GM18909 (cell line): ENCODE measurements at regions not wholly inside any gene's neighbourhood (a gene's known extent, or its start where the extent isn't known, plus 50 kb on each side); places are given as distances from the start of the nearest gene placed in this dataset.

Source experiments
- ATAC-seq: cut with Tn5 transposase; IDR thresholded peaks from one replicate; pipeline ENCODE4 v1.9.1; 2021; ENCODE audit warnings: mild to moderate bottlenecking; ENCODE audit not compliant: unreplicated experiment, poor library complexity

DNA sequence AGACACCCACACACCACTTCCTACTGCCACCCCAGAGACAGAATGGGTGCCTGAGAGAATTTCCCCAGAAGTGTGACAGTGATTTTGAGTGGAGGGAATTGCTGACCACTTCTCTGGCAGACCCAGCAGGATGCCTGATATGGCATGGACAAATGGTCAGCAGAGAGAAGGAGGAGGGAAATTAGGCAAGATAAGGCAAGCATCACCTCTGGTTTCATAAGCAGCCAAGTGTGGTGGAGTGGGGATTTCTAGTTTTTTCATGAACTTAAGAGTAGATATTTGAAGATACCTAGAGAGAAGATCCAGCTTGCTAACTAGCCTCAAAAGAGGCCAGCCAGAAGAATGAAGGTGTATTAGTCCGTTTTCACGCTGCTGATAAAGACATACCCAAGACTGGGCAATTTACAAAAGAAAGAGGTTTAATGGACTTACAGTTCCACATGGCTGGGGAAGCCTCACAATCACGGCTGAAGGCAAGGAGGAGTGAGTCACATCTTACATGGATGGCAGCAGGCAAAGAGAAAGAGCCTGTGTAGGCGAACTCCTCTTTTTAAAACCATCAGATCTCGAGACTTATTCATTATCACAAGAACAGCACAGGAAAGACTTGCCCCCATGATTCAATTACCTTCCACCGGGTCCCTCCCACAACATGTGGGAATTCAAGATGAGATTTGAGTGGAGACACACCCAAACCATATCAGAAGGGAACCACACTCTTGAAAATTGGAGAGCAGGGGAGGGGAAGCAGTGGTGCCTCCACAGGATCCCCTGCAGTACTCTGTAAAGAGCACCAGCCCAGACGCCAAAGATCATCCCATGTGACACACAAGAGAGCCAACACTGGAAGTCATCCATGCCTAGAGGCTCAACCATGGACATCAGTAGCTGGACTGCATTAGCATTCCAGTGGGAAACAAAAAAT lies 64.2 kb downstream of the RBM43 start:
- ATAC-seq = no peak

DNA sequence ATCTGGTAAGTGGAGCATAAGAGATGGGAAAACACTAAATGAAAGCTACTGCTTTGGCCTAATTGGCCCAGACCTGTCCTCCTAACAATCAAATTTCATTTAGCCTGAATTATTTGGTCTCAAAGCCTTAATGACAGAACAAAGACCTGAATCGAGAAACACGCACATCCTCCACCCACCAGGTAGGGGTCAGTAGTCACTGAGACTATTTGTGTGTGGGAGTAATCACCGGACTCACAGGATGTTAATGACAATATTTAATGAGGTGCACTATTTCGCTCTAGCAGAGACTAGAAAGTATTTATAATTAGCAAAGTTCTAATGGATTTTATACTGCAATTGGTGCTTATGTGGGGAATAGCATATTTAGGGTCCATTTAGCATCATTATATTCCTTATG lies 68.1 kb downstream of the RBM43 start:
- no peak for ATAC-seq

DNA sequence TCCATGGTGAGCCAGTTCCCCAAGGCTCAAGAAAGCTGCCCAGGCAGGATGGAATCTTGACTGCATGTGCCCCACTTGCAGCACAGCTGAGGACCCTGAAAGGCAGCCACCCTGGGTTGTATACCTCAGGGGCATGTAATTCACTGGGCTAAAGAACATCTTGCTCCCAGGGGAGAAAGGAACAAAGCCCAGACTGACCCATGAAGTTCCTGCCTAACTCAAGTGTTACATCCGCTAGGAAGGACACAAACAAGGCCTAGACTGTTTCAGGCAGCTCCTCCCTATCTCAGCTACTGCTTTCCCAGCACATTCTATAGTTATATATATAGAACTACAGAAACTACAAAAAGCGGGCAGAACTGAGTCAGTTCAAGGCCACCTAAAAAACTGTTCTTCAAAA lies 69.0 kb downstream of the RBM43 start:
- ATAC-seq = no peak

DNA sequence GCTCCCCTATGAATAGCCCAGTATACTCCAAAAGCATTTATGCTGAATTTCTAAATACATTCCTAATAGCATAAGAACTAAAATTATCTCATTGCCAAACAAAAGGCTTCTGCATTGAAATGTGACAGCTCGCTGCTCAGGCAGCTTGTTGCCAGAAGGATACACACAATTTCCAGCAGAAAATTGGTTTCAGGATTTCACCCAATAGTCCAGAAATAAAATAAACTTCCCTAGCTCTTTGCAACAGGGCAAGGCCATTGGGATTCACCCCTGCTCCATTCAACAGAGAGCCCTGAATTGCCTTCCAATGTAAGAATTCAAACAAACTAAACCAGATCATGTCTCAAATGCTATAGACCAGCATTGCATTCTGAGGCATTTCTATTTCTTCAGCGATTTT lies 70.7 kb downstream of the RBM43 start:
- ATAC-seq = no peak

DNA sequence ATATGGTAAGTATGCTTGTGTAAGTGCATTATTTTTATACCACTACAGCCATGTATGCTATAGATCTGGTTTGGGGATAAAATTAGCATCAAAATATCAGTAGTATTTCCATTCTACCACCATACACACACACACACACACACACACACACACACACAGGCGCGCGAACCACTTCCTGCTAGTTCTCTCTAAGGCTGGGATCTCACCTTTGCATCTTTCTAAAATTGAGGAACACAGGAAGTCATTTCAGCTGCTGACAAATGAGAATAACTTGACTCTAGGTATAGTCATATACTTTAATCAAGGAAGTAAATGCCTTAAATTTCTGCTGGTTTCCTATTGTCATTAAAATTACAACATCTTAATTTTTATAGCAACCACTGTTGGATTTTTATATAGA lies 72.5 kb downstream of the RBM43 start:
- ATAC-seq = no peak

DNA sequence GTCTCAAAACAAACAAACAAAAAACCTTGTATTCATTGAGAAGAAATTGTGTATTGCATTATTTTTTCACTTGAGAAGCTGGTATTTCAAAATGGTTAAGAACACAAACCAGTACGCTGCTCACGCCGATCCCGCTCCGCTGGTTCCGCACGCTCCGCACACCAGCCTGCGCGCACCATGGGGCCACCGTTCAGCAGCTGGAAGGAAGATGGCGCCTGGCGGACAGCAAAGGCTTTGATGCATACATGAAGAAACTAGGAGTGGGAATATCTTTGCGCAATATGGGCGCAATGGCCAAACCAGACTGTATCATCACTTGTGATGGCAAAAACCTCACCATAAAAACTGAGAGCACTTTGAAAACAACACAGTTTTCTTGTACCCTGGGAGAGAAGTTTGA lies 75.7 kb downstream of the RBM43 start:
- ATAC-seq = no peak

DNA sequence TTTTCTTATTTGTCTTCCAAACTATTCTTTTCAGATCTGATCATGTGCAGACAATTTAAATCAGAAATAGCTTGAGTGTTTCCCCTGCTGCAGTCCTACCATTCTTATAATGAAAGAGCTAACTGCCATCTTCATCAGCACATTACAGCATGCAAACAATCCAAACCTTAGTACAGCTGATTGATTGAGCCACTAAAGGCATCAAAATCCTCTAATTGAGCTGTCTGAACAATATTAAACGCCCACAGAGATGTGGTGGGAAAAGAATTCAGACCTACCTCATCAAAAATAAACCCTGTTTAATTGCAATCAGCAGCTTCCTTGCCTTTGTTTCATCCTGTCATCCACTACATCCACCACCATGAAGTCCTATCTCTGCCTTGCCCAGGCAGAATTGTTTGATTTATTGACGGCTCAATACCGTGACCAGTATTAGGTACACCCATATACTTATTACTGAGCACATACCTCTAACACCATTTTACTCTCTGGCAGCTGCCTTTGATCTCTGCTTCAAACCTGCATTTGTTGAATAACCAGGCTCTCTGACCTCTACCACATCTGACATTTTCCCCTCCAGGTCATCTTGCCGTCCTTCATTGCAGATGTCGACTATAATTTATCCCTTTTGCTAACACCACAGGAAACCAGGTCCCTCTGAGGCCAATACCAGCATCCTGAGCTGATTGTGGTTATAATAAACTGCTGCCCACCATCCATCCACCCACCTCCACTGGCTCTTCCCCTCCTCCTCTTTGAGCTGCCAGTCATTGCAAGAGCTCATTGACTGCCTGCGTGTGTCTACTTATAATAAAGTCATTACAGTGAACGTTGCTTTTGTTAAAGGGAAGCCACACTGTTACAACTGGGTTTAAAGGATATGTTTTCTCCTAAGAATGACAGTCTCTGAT lies 78.5 kb downstream of the RBM43 start:
- ATAC-seq = no peak

DNA sequence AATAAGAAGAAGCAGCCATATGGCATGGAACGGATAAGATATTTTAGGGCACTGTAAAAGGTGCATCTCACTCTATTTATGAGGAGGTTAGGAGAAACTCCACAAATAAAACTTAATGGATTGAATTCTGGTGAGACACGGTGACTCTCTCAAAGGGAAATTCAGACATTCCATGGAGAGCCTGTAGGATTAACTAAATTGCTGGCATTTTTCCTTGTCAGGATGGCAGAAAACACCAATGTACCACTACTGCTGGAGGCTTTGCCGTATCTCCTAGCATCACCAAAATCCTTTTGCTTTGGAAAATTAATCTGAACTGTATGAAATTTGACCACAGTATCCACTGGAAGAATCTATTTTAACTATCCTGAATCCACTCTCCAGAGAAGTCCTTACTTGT lies 79.3 kb downstream of the RBM43 start:
- no peak for ATAC-seq

DNA sequence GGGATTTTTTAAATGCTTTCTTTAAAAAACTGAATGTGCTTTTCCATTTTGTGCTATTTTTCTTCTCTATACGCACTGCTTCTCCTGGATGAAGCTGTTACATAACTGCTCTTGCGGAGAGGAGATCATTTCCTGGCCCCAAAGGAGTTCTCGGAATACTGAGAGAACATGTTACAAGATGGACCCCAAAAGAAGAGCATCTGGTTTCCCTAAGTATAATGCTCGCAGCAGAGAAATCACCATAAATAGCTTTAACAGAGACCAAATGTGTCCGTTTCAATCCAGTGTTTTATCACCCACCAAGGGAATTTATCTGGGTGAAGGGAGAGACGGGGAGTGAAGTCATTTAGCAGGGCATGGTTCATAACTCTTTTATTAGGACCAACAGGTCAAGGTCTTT lies 80.1 kb downstream of the RBM43 start:
- no peak for ATAC-seq

DNA sequence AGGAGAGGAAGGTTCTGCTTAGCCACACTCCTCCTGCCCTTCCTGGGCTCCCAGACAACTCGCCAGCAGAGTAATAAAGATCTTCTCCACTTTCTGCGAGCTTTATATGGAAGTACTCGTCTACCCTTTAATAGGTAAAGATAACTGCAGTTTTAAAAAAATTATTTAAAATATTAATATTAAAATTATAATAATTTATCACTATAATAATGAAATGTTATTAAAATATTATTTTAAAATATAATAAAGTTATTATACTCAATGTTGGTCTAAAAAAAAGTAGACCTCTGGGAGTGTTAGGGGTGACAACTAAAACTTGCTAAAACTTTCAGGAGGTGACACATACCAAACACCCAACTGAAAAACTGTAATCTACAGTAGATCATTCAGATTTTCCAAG lies 81.5 kb downstream of the RBM43 start:
- no peak for ATAC-seq

DNA sequence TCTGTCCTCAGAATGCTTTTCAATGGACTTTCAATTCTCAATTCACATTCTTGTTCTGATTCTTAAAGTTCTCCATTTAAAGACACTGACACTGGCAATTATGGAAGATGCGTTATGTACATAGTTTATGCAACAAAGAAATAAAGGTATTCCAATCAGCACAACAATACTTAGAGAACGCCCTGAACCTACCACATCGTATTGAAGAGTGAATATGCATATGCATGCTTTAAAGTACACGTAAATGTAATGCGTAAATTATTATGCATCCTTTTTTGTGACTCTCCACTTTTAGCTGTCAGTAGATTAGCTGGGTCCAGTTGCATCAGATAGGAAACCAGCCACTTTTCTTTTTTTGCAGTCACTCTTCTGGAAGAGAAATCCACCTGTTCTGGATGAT lies 83.5 kb downstream of the RBM43 start:
- ATAC-seq = no peak

DNA sequence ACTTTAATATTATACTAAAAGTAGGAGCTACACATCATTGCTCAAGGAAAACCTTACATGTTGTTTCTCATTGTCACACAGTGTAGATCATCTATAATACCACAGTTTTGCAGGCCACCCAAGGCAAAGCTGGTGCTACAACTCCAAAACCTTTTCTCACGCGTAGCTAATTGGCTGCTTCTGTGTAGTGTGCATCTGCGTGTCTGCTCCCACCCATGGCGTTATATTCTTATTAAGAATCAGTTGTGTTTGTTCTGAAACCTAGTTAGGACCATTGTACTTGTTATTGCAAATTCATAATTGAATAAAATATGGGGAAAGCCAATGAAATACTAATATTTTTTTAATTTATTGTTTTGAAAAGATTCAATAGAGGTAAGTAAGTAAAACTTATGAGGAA lies 83.9 kb downstream of the RBM43 start:
- ATAC-seq = no peak

DNA sequence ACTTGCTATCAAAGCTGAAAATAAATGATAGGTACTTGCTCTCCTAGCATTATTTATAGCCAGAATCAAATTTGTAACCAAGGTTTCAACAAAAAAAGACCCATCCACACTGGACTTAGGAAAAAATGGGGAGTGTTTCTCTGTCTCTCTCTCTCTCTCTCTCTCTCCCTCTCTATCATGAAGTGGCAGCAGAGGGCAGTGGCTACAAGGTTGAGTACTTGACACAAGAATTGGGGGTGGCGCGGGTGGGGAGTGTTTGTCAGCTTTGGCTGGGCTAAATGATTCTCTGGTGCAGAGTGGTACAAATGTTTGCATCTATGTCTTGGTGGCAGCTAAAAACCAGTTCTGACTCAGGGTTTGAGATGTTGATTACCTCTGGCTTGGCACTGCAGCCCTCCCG lies 85.0 kb downstream of the RBM43 start:
- no peak for ATAC-seq

DNA sequence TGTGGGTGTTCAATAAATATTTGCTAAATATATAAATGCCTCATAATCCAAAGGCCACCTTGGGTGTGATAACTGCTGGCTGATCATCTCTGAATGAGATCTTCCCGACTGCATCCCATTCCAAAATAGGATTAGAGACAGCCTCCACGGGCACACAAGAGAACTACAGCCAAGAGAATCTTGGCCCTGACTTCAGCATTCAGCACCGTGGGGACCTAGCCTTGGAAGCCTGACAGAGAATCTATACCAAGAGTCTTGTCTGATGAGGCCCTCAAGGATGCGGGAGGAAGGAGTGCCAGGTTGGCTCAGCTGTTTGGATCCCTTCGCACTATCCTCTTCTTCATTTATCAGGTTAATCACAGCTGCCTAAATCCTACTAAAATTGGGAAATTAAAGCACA lies 85.8 kb downstream of the RBM43 start:
- no peak for ATAC-seq

DNA sequence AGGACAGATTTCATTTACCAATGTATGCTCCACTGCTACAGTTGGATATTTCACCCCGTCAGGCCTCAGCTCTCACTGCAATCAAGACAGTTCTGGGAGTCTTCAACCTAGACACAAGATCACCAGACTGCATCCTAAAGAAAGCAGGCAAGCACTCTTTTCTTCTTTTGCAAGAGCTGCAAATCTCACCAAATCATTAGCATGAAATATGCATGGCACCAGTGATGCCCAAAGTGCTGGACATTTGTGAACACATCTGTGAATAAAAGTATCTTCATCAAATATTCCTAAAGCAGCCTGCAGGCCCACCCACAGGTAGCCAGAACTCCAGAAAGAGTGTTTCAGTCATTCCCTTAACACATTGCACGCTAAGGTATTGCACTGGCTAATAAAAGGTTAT lies 87.5 kb downstream of the RBM43 start:
- ATAC-seq = no peak

DNA sequence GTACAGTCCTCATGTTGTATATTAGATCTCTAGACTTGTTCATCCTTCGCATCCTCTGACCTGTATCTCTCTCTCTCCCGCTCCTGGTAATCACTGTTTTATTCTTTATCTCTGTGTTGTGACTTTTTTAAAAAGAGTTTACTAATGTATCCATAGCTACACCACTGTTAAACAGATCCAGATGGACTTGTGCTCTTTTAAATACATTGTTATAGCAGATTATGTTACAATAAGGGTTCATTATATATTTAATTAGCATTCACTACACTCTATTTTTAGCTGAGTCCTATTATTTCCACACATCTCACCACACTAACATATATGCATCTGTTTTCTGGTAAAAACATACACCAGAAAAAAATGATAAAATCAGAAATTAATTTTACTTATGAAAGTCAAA lies 90.5 kb downstream of the RBM43 start:
- no peak for ATAC-seq

DNA sequence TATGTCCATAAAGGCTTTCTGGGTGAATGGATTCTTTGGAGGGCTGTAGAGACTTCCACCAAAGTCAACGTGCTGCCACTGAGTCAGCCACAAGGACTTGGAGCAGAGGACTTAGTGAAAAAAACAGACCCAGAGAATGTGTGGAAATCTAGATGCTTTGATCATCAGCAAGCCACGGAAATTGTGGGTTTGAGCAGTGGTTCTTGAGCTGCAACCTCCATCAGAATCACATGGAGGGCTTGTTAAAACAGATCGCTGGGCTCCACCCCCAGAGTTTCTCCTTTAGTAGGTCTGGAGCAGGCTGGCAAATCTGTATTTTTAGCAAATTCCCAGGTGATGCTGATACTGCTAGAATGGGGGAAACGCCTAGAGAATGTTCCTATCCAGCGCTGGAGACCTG lies 95.3 kb downstream of the RBM43 start:
- no peak for ATAC-seq

DNA sequence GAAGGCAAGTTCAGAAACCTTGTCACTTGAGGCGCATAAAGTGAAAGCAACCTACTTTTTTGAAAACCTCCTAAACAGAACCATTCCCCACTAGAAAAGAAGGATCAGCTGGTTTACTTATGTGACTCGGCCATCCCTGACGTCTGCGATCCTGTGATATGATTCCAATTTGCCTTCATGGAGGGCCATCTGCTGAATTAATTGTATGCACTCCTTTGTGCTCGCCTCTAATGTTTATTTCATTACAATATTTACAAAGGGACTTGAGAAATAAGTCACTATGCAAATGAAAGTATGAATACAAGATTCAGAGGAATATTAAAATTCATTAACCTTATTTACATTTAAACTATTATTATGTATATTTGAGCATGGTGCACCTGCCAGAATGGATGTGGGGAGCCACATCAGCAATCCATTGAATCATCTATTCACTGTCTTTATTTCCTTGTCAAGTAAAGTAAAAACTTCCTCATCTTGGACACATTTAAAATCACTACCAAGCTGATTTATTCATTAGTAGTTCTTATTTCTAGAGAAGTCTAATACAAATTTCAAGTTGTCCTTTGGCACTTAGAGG lies 96.5 kb downstream of the RBM43 start:
- ATAC-seq = no peak

DNA sequence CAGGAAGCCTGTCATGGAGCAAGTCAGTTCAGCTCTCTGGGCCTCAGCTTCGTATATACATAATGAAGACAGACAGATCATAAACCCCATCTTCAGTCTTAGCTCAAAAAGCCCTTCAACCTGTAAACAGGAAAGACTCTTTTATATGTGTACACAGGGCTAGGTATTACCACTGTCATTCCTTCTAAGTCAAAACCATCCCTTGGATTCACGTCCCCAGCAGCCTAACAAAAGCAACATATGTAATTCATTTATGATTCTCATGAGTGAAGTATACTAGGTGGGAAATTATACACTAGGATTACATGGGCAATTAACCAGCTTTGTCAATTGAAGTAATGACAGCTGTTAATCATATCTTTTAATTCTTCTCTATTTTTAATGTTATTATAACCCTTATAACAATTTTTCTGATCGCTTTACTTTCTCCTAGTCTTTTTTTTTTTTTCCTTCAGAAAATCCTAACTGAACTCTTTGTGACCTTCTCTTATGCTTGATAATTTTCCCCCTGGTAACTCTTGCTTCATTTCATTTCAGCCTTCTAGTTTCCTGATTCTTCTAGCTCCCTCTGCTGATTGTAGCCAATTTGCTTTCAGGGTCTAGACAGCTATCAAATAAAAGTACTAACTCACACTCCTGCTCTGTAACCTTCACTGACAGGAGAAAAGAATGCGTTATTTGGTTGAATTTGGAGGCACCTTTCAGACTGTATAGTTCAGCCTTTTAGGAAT lies 99.7 kb downstream of the RBM43 start:
- no peak for ATAC-seq

DNA sequence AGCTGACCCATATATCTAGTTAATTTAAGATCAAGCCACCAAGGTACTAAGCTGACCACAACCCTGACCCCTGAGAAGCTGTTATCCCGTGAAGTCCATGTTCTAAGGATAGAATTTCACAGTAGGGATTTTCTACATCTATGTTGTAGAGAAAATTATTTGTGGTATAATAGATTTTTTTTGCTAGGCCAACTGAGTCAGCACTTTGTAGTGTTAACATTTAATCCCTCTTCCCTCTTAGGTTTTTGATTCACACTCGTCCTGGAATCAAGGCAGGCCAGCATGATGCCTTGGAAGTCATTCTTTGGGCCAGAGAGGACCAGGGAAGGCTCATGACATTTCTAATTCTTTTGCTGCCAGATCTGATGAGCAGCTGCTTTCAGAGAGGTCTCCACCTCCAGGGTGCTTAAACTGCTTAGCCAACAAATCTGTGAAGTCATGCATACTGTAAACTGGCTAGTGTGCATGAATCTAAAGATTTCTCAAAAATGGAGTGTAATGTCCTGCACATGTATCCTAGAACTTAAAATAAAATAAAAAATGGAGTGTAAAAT lies 102.5 kb downstream of the RBM43 start:
- ATAC-seq = no peak
